Natural killer cell (primary cell): ENCODE measurements at regions not wholly inside any gene's neighbourhood (a gene's known extent, or its start where the extent isn't known, plus 50 kb on each side); places are given as distances from the start of the nearest gene placed in this dataset.

Experiments used
- ATAC-seq, 3 donors: fragments of 150-1000 bp in 2 of 3; fragments of 200-7000 bp in 1 of 3; cut with Tn5 transposase; 1 replicate in 1 of 3; 2 replicates in 2 of 3; pipeline ENCODE4 v1.10.0; 2021; ENCODE audit warnings: mild to moderate bottlenecking in 2 of 3, moderate library complexity in 2 of 3
- DNase-seq, 2 donors: peaks; one replicate each; pipeline versions ENCODE4 v3.0.0 to v3.0.0-alpha.2; 2013 to 2021; ENCODE audit warnings: mixed read lengths in 1 of 2
- H3K27ac ChIP-seq: one replicate; pipeline ENCODE4 v1.5.1; 2013; ENCODE audit warnings: mild to moderate bottlenecking, low read length
- H3K27me3 ChIP-seq: one replicate; pipeline ENCODE4 v1.6.1; 2013; ENCODE audit warnings: low read length; ENCODE audit not compliant: control insufficient read depth, insufficient read depth
- H3K36me3 ChIP-seq: one replicate; pipeline ENCODE4 v1.6.1; 2013; ENCODE audit warnings: low read length; ENCODE audit not compliant: control insufficient read depth, insufficient read depth
- H3K4me1 ChIP-seq: one replicate; pipeline ENCODE4 v1.6.1; 2013; ENCODE audit warnings: low read length; ENCODE audit not compliant: control insufficient read depth, insufficient read depth
- H3K4me3 ChIP-seq: one replicate; pipeline ENCODE4 v1.5.1; 2013; ENCODE audit warnings: low read length
- H3K9me3 ChIP-seq: one replicate; pipeline ENCODE4 v1.6.1; 2013; ENCODE audit warnings: low read length; ENCODE audit not compliant: control insufficient read depth, insufficient read depth
- H3K27ac Mint-ChIP-seq, 2 donors: one replicate each; pipeline ENCODE4 v1.8.0; 2022; ENCODE audit warnings: mild to moderate bottlenecking in 2 of 2, mixed read lengths in 2 of 2, moderate library complexity in 1 of 2
- H3K27me3 Mint-ChIP-seq, 2 donors: one replicate each; pipeline ENCODE4 v1.8.0; 2022; ENCODE audit warnings: low read depth in 2 of 2, mixed read lengths in 2 of 2
- H3K36me3 Mint-ChIP-seq: one replicate; pipeline ENCODE4 v1.8.0; 2022; ENCODE audit warnings: mixed read lengths
- H3K4me1 Mint-ChIP-seq, 2 donors: one replicate each; pipeline ENCODE4 v1.8.0; 2022; ENCODE audit warnings: mixed read lengths in 2 of 2
- H3K4me3 Mint-ChIP-seq: one replicate; pipeline ENCODE4 v1.8.0; 2022; ENCODE audit warnings: mild to moderate bottlenecking, moderate library complexity, mixed read lengths
- H3K9me3 Mint-ChIP-seq, 2 donors: one replicate each; pipeline ENCODE4 v1.8.0; 2022; ENCODE audit warnings: mixed read lengths in 2 of 2
- CTCF ChIP-seq: fragments of 200-600 bp; IDR thresholded peaks from one replicate; pipeline ENCODE4 v1.8.0; 2022; ENCODE audit warnings: antibody characterized with exemption
- WGBS: methylation state at CpG from one replicate; pipeline ENCODE4 v1.1.7; 2013; ENCODE audit warnings: missing lambda C conversion rate; ENCODE audit not compliant: insufficient coverage; 5-methylcytosine and 5-hydroxymethylcytosine counted together
- intact Hi-C: fragments of 100-400 bp; cut with micrococcal nuclease; formaldehyde crosslinking; loops from one replicate; pipeline ENCODE4 v1.14.2; 2022

DNA sequence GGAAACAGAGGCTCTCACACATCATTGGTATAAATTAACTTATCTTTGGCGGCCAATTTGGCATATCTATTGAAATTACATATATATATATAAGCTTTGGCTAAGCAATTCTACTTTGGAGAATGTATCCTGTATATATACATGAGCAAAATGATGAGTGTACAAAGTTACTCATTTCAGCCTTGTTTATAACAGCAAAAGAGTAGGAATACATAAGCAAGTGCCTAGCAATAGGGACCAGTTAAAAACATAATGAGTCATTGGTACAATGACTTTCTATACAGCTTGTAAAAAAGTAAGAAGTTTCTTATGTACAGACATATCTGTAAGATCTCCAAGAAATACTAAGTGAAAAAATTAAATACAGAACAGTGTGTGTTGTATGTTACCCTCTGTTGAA lies 190.8 kb downstream of the LTN1 start:
- peaks cover 5% of the 10 kb centered on the region for H3K4me1 ChIP-seq
- peaks cover 33 to 39% of the 10 kb centered on the region in 2 donors for H3K4me1 Mint-ChIP-seq
- no peak for DNase-seq
- no peaks in the 10 kb centered on the region for H3K9me3 ChIP-seq
- H3K4me3 Mint-ChIP-seq: peak overlapping the region; percentile 61
- intact Hi-C loops: no loop called here
- TF ChIP-seq CTCF: no peak
- no peaks in the 10 kb centered on the region for H3K27me3 ChIP-seq
- peak in 1 of 3 donors; percentile 40 for ATAC-seq
- no peak overlapping the region for H3K27ac ChIP-seq
- no peak overlapping the region for H3K4me3 ChIP-seq
- H3K36me3 ChIP-seq: peaks cover 9% of the 10 kb centered on the region
- WGBS: no CpG with 5 or more reads among the region's 1 CpG
- no peaks in the 10 kb centered on the region for H3K9me3 Mint-ChIP-seq
- peaks cover 8% of the 10 kb centered on the region for H3K36me3 Mint-ChIP-seq
- H3K27ac Mint-ChIP-seq: peak overlapping the region; percentile 82 to 84
- no peaks in the 10 kb centered on the region for H3K27me3 Mint-ChIP-seq

- H3K27me3 ChIP-seq: no peaks in the 10 kb centered on the region
- no peaks in the 10 kb centered on the region for H3K9me3 Mint-ChIP-seq
- DNase-seq (no peak), ATAC-seq (no peak)
- no peak overlapping the region for H3K4me3 Mint-ChIP-seq
- no peaks in the 10 kb centered on the region for H3K36me3 Mint-ChIP-seq
- H3K4me1 ChIP-seq: peaks cover 5% of the 10 kb centered on the region
- peaks cover 9% of the 10 kb centered on the region for H3K36me3 ChIP-seq
- no peaks in the 10 kb centered on the region for H3K27me3 Mint-ChIP-seq
- no peak overlapping the region for H3K27ac ChIP-seq
- peaks cover 27 to 34% of the 10 kb centered on the region in 2 donors for H3K4me1 Mint-ChIP-seq
- no peak overlapping the region for H3K4me3 ChIP-seq
- no peak for TF ChIP-seq CTCF
- WGBS: 93% methylated on average over 7 of the region's 7 CpGs
- intact Hi-C loops: no loop called here
- H3K9me3 ChIP-seq: no peaks in the 10 kb centered on the region
- H3K27ac Mint-ChIP-seq: peak overlapping the region in 1 of 2 donors; percentile 32
Measured at GRCh38 chr21:28799926-28800325, 192.8 kb downstream of the LTN1 start.

DNA sequence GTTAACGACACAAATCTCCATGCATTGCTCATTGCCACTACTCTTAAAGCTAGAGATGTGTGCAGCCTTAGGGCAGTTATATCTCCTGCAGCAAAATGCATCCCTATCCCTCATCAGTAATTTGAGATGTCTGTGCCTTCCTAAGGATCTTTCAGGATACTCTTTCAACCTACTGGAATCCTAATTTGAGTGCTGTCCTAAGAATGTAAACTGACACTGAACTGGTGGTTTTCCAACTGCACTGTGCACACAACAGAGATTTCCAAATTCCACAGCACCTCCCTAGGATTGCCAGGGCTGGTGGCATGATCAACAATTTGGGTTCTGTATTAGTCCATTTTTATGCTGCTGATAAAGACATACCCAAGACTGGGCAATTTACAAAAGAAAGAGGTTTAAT lies 193.9 kb downstream of the LTN1 start:
- Histone ChIP-seq H3K36me3 (peaks cover 9% of the 10 kb centered on the region), H3K4me3 (no peak overlapping the region), H3K9me3 (no peaks in the 10 kb centered on the region), H3K27ac (no peak overlapping the region), H3K27me3 (no peaks in the 10 kb centered on the region), H3K4me1 (peaks cover 5% of the 10 kb centered on the region)
- ATAC-seq (no peak), DNase-seq (no peak)
- H3K4me3 Mint-ChIP-seq: no peak overlapping the region
- H3K4me1 Mint-ChIP-seq: peaks cover 27 to 33% of the 10 kb centered on the region in 2 donors
- peak overlapping the region in 1 of 2 donors; percentile 34 for H3K27ac Mint-ChIP-seq
- intact Hi-C loops: no loop called here
- no peak for TF ChIP-seq CTCF
- no peaks in the 10 kb centered on the region for H3K36me3 Mint-ChIP-seq
- H3K27me3 Mint-ChIP-seq: no peaks in the 10 kb centered on the region
- WGBS: 91% methylated on average over 1 of the region's 1 CpG
- no peaks in the 10 kb centered on the region for H3K9me3 Mint-ChIP-seq

GRCh38 chr21:28795251-28795650 lies 197.4 kb downstream of the LTN1 start:
- no peak overlapping the region for H3K27ac ChIP-seq
- H3K4me3 ChIP-seq: no peak overlapping the region
- H3K4me1 ChIP-seq: peaks cover 11% of the 10 kb centered on the region
- intact Hi-C loops: no loop called here
- H3K9me3 ChIP-seq: no peaks in the 10 kb centered on the region
- WGBS: 100% methylated on average over 1 of the region's 1 CpG
- no peaks in the 10 kb centered on the region for H3K36me3 Mint-ChIP-seq
- H3K9me3 Mint-ChIP-seq: no peaks in the 10 kb centered on the region
- peaks cover 42 to 48% of the 10 kb centered on the region in 2 donors for H3K4me1 Mint-ChIP-seq
- H3K4me3 Mint-ChIP-seq: no peak overlapping the region
- no peaks in the 10 kb centered on the region for H3K27me3 ChIP-seq
- TF ChIP-seq CTCF: no peak
- H3K27ac Mint-ChIP-seq: peak overlapping the region; percentile 0 to 61
- peaks cover 9% of the 10 kb centered on the region for H3K36me3 ChIP-seq
- DNase-seq (no peak), ATAC-seq (no peak)
- no peaks in the 10 kb centered on the region for H3K27me3 Mint-ChIP-seq
